ENCODE measurements at regions not wholly inside any gene's neighbourhood (a gene's known extent, or its start where the extent isn't known, plus 50 kb on each side); places are given as distances from the start of the nearest gene placed in this dataset.

- no peak for DNase-seq (ENCODE audit: low read depth)
- no peak overlapping the region for H3K4me3 ChIP-seq (ENCODE audit: low read length)
- no peak for TF ChIP-seq CTCF (conservative IDR thresholded peaks at IDR 0.05; ENCODE audit: low read depth, low read length)
Observed at GRCh38 chr2:71803398-71803797, 344.3 kb downstream of the CYP26B1 start.

GRCh38 chr2:71802556-71802955 is 345.1 kb downstream of the CYP26B1 start:
- no peak for TF ChIP-seq CTCF (conservative IDR thresholded peaks at IDR 0.05; ENCODE audit: low read depth, low read length)
- no peak overlapping the region for H3K4me3 ChIP-seq (ENCODE audit: low read length)
- no peak for DNase-seq (ENCODE audit: low read depth)

- no peak for DNase-seq (ENCODE audit: low read depth)
- peak; percentile 65 for TF ChIP-seq CTCF (conservative IDR thresholded peaks at IDR 0.05; ENCODE audit: low read depth, low read length)
Observed at GRCh38 chr2:71801969-71802368, 345.7 kb downstream of the CYP26B1 start.

GRCh38 chr2:71801556-71801955 is 346.1 kb downstream of the CYP26B1 start:
- no peak for TF ChIP-seq CTCF (conservative IDR thresholded peaks at IDR 0.05; ENCODE audit: low read depth, low read length)
- no peak overlapping the region for H3K4me3 ChIP-seq (ENCODE audit: low read length)
- no peak for DNase-seq (ENCODE audit: low read depth)

More at GRCh38 chr2:71801969-71802368, 345.7 kb downstream of the CYP26B1 start:
- no peak overlapping the region for H3K4me3 ChIP-seq (ENCODE audit: low read length)

GRCh38 chr2:71800851-71801250 is 346.8 kb downstream of the CYP26B1 start:
- H3K4me3 ChIP-seq (ENCODE audit: low read length): no peak overlapping the region
- no peak for TF ChIP-seq CTCF (conservative IDR thresholded peaks at IDR 0.05; ENCODE audit: low read depth, low read length)
- DNase-seq (ENCODE audit: low read depth): no peak

GRCh38 chr2:71800106-71800809 is 346.9 kb downstream of the DYSF start:
- no peak for TF ChIP-seq CTCF (conservative IDR thresholded peaks at IDR 0.05; ENCODE audit: low read depth, low read length)
- no peak overlapping the region for H3K4me3 ChIP-seq (ENCODE audit: low read length)
- DNase-seq (ENCODE audit: low read depth): no peak

GRCh38 chr2:71799013-71799575 is 345.7 kb downstream of the DYSF start:
- no peak for TF ChIP-seq CTCF (conservative IDR thresholded peaks at IDR 0.05; ENCODE audit: low read depth, low read length)
- H3K4me3 ChIP-seq (ENCODE audit: low read length): no peak overlapping the region
- DNase-seq (ENCODE audit: low read depth): no peak

Measured in retinal pigment epithelial cell (primary cell).